ELF-1 (cell line): ENCODE measurements at regions not wholly inside any gene's neighbourhood (a gene's known extent, or its start where the extent isn't known, plus 50 kb on each side); places are given as distances from the start of the nearest gene placed in this dataset.

Experiments used
- DNase-seq: peaks from one replicate; pipeline ENCODE4 v3.0.0-alpha.2; 2016; ENCODE audit warnings: low read depth, low spot score

DNA sequence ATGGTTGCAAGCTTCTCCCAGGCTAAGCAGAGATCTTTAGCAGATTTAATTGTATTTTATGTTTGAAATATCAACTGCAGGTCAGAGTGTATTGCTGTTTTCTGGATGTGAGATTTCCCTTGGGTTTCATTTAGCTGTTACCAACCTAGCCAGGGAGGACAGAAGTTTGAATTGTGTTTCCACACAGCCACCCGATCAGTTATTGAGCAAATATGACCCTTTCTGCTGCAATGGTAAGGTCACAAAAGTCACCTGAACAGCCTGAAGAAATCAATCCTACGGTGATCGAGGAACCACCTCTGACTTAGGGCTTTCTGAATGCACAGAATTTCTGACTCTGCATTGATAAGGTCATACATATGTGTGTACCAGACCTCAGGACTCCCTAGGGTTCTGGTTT is 419.9 kb downstream of the MAN2A1 start:
- no peak for DNase-seq

DNA sequence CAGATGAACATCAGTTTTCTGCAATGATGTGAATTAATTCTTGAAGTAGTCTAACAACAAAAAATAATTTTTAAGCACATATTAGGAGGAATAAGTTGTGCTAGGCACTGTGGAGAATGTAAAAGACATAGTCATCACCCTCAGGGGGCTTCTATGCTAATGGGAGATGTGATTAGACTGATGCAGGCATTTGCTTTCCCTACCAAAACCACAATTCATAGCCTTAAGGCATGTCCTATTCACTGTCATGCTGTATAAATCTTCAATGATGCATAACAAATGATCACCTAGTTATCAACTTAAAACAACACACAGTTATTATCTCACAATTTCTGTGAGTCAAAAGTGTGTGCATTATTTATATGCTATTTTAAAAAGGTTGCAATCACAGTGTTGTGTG is 422.6 kb downstream of the MAN2A1 start:
- no peak for DNase-seq

DNA sequence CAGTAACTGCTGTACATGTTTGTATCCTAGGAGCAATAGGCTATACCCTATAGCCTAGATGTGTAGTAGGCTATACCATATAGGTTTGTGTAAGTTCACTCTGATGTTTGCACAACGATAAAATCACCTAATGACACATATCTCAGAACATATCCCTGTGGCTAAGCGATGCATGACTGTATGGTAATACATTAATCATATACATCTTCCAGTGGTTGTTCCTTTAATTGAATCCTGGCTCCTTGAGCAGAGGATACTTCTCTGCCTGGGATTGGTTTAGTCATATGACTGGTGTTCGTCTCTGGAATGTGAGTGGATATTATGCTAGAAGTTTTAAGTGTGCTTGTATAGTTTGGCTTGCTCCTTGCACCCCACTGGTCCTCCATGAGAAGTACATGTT is 425.8 kb downstream of the MAN2A1 start:
- no peak for DNase-seq

DNA sequence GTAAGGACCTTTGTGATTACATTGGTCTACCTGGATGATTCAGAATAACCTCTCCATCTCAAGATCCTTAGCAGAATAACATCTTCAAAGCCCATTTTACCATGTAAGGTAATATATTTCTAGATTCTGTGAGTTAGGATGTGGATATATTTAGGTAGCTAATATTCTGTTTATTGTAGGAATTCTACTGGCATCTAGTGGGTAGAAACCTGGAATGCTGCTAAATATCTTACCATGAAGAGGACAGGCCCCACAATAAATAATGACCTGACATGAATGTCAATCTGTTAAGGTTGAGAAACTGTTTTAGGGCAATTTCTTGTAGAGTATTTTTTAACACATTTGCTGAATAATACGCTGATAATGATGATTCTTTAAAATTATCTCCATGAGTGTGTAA is 426.8 kb downstream of the MAN2A1 start:
- no peak for DNase-seq

DNA sequence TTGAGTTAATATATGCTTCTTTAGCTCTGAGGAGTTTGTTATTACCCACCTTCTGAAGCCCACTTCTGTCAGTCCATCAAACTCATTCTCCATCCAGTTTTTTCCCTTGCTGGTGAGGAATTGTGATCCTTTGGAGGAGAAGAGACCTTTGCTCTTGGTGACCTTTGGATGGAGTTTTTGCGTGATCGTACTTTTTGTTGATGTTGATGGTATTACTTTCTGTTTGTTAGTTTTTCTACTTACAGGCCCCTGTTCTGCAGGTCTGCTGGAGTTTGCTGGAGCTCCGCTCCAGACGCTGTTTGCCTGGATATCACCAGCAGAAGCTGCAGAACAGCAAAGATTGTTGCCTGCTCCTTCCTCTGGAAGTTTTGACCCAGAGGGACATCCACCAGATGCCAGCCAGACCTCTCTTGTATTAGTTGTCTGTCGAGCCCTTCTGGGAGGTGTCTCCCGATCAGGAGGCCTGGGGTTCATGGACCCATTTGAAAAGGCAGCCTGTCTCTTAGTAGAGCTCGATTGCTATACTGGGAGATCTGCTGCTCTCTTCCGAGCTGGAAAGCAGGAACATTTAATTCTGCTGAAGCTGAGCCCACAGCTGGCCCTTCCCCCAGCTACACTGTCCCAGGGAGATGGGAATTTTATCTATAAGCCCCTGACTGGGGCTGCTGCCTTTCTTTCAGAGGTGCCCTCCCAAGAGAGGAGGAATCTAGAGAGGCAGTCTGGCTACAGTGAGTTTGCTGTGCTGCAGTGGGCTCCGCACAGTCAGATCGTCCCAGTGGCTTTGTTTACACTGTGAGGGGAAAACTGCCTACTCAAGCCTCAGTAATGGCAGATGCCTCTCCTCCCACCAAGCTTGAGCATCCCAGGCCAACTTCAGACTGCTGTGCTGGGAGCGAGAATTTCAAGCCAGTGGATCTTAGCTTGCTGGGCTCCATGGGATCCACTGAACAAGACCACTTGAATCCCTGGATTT is 445.5 kb downstream of the MAN2A1 start:
- DNase-seq: no peak

DNA sequence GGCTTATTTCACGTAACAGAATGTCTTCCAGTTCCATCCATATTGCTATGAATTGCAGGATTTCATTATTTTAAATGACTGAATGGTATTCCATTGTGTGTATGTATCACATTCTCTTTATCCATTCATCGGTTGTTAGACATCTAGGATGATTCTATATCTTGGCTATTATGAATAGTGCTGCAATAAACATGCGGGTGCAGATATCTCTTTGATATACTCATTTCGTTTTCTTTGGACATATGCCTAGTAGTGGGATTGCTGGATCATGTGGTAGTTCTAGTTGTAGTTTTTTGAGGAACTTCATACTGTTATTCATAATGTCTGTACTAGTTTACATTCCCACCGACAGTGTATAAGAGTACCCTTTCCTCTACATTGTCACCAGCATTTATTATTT is 460.5 kb downstream of the MAN2A1 start:
- no peak for DNase-seq

DNA sequence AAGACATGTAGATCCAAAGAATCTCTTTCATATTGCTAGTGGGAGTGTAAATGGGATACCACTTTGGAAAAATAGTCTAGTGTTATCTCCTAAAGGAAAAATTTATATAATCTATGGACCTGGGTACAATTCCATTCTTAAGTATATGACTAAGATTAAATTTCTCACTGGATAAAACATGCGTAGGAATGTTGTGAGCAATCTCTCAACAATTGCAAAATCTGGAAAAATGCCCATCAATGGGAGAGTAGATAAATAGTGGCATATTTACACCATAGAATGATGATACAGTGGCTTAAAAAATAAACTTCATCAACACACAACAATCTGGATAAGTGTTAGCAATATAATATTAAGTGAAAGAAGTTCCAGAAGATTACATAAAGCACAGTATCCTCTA is 469.5 kb downstream of the MAN2A1 start:
- DNase-seq: no peak

DNA sequence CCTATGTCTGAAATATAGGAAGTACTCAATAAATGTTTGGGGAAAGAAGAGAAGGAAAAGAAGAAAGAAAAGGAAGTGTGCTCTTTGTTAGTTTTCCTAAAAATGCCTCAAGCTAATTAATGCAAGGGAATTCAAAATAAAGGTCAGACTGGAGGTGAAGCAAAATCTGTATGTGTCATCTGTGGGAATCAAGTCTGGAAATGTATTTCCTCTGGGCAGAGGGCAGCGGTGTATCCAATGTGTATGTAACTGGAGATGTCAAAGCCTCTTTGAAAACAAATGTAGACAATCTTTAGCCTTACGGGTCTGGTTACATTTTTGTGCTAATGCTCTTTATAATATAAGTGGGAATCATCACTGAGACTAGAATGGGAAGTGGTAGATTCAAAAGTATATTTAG is 471.4 kb downstream of the MAN2A1 start:
- no peak for DNase-seq

DNA sequence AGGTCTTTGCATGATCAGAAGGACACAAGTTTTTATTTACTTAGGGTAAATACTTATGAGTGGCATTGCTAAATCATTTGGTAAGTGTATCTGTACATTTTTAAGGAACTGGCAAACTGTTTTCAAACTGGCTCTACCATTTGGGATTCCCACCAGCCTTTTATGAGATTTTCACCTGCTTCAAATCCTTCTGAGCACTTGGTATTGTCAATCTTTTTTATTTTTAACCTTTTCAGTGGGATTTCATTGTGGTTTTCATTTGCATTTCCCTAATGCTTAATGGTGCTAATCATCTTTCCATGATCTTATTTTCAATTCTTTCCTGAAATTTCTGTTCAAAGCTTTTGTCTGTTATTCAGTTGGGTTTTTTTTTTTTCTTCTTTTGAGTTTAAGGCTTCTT is 475.6 kb downstream of the MAN2A1 start:
- DNase-seq: no peak

DNA sequence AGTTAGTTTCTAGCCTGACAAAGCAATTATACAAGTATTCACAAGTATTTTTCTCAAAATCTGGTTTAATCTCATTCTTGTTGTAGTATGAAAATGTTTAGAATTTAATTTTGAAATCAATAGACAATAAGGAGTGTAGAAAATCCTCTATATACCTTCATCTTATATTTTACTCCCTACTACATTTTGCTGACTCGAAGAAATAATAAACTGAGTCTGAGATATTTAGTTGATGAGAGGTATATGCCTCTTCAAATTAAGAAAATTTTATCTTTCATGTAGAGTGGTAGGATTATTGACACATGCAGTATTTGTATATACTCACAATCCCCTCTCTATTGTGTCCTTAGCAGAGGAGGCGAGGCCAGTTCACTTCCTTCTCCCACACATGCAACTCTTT is 477.7 kb downstream of the MAN2A1 start:
- DNase-seq: no peak

DNA sequence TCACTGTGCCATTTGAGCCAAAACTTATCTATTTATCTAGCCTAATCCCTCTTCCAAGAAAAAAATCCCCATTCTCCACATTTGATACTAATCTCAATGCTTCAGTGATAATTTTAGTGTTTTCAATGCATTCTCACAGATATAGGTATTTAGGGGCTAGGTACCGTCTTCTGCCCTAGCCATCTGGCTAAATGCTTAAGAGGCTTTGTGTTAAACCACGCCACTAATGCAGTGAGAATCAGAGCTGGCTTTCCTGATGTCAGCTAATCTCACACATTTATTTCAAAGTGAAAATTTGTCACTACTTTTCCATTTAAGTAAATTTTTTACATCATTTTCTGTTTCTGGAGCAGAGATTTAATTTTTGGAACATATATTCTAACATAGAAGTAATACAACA is 479.7 kb downstream of the MAN2A1 start:
- no peak for DNase-seq

DNA sequence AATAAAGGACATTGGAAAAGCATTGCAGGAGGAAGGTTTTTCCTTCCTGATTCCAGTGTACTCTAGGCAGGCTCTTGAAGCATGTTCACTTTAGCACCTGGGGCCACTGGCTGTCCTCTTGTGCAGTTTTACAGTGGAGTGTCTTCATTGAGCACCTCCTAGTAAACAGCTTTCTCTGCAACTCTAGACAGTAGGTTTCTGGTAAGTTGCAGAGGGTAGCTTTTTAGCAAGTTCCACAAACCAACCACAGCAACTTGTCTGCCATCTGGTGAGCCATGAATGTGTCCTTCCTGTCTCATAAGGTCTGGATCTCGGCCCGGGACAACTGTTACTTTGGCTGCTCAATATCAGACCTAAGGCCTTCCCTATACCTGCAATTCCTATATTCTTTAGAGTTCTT is 488.0 kb downstream of the MAN2A1 start:
- no peak for DNase-seq

DNA sequence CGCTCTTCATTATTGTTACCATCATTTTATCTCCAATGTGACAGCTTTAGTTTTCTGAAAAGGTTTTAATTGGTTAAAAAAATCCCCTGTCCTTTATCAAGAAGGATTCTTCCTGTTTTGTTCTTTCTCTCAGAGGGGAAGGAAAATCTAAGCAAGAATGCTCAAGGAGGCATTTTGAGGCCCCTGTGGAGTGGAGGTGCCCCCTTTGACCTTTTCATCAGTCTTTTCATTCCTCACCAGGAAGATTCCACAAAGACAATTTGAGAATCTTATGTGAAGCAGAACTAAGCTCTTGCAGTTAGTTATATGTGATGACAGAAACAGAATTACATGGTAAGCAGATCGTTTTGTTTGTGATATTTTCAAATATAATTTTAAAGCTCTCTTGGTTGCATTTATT is 489.6 kb downstream of the MAN2A1 start:
- no peak for DNase-seq

DNA sequence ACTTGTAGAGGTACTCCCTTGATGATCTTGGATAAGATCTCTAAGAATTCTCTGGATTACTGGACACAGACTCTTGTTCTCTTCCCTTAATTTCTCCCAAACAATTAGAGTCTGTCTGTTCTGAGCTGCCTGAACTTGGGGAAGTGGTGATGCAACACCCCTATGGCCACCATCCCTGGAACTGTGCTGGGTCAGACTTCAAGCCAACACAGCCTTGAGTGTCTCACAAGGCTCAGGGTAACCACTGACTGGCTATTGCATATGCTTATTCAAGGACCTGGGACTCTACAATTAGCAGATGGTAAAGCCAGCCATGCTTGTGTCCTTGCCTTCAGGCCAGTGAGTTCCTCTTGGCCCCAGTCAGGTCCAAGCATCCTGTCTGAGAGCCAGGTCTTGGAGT is 504.5 kb downstream of the MAN2A1 start:
- DNase-seq: no peak

DNA sequence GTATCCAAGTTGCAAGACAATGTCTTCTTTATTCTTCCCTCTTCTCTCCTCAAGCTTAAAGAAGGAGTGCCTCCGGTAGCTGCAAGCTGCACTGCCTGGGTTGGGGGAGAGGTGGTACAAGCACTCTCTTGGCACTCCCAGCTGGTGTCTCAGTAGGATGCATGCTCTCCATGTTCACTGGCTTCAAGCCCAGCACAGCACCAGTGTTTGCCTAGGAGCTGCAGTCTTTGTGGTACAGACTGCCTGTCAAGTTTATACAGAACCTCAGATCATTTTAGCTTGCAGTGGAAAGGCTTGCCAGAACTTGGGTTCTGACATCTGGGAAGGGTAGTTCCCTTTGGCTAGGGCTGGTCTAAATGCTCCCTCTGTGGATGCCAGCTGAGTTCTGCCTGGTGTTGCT is 505.6 kb downstream of the MAN2A1 start:
- no peak for DNase-seq

DNA sequence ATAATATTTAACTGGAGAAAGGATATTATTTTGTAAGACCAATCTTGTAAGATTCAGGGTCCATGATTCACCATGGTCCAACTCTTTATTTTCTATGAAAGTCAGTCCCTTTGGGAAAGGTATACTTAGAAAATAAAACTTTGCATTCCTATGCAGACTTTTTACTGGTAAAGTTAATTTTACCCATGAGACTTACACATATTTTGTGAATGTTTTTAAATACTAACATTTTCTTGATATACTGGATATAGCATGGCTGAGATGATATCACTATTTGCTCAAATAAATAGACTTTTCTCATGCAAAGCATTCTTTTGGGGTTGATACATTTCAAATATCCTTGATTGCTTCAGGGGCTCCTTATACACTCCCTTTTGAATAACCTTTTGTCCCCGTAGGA is 512.1 kb downstream of the MAN2A1 start:
- no peak for DNase-seq

DNA sequence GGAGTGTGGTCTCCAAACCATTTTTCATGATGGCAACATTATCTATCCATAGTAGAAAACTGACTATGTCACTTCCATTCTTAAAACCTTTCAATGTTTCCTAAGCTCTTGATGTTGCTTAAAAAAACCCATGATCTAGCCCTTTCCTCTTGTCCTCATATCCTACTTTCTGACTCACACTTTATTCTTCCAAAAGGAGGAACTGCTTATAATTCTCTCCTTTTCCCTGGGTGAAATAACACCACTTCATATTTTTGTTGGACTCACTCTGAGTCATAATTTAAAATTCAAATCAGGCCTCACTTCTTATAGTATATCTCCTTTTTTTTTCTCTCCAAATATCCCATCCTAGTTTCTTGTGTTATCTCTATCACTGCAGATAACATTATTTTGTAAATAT is 513.9 kb downstream of the MAN2A1 start:
- no peak for DNase-seq

DNA sequence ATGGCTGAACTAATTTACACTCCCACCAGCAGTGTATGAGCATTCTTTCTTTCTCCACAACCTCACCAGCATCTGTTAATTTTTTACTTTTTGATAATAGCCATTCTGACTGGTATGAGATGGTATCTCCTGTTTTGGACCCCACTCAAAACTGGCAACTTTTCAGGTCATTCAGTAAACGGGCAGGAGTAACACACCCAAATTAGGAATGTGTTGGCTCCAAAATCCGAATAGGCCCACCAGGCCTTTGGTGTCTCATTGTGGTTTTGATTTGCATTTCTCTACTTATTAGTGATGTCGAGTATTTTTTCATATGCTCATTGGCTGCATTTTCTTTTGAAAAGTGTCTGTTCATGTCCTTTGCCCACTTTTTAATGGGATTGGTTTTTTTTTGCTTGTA is 517.1 kb downstream of the TMEM232 start:
- DNase-seq: no peak

DNA sequence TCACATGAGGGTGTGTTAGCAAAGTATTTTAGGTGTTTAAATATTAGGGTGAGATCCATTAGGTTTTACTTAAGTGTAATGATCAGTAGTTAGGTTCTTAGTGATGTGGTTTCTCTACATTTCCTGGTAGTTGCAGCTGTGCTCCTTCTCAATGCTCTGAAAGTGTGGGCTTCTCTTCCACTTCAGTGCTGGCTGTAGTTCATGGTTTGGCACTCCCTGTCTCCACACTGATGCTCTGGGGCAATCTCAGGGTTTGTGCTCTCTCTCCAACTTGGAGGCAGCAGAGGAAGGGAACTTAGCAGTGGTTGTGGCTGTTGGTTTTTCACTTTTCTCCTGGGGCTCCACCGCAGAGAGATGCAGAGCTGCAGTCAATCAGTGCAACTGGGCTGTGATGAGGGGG is 507.5 kb downstream of the TMEM232 start:
- no peak for DNase-seq

DNA sequence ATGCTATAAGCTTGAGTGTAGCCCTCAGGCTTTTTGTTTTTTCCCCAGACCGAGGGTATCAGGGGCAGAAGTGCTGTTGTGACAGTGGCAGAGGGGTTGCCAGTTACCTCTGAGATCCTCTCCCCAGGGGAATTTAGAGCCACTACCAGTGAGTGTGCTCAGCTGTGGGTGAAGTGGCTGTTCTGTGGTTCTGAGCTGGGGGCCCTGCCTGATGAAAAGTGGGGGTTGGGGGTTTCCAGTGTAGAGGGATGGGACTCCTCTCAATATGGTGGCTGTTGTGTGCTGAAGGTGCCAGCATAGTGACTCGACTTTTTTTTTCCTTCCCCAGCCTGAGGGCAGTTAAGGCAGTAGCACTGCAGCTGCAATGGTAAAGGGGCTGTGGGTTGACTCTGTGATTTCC is 506.7 kb downstream of the TMEM232 start:
- DNase-seq: no peak

DNA sequence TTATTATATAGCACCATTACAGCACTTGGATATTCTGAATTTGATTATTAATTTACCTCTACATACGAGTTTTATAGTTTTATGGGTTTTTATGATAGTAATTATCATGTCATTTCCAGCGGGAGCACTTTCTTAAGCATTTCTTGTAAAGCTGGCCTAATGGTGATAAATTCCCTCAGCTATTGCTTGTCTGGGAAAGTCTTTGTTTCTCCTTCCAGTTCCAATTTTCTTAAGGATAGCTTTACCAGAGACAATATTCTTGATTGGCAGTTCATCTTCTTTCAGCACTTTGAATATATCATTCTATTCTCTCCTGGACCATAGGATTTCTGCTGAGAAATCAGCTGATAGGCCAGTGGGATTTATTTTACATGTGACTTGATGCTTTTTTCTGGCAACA is 505.4 kb downstream of the TMEM232 start:
- DNase-seq: no peak

DNA sequence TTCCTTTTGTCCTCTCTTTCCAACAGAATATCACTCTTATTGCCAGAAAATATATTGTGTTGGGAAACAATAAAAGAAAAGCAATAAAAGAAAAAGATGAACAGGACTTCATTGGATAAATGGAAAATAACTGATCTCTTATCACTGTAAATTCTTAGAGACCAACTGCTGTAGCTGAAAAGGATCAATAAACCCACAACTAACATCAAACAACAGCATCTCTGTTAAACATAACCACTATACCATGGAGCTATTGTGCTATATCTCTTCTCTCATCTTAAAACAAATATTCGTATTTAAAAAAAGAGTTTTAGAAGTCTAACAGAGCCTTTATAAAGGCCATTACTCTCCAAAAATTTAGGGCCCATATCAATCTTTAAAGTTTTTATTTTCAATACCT is 502.4 kb downstream of the TMEM232 start:
- no peak for DNase-seq

DNA sequence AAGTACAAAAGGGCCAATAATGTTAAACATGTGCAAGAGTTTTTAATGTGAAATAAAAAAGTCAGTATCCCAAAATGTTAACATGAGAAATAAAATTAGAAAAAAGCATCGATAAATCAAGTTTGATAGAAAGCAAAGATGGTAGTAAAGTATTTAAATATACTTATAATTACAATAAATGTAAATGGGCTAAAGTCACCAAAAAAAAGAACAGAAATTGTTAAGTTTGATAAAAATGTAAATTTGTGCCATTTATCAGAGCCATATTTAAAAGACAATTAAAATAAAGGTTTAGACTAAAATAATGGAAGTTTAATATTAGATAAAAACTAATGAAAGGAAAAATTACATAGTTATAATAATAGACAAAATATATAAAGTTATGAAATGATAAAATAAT is 500.5 kb downstream of the TMEM232 start:
- DNase-seq: no peak

DNA sequence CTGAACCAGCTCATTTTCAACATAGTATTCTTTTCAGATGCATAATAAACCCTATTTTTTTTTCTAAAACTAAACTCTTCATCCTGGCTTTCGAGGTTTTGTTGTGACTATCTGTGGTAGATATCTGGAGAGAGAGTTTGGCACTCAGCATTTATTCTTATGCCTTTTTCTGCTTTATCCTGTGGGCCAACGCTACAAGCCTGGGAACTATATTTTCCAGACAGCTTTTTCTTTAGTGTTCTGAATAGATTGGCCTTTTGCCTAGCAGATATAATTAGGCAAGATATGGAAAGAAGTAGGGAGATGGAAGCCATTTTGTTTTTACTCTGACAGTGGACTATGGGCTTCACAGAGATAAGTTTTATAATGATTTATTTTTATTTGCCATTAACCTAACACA is 486.7 kb downstream of the TMEM232 start:
- no peak for DNase-seq
